RPMI7951 (cell line): ENCODE measurements at regions not wholly inside any gene's neighbourhood (a gene's known extent, or its start where the extent isn't known, plus 50 kb on each side); places are given as distances from the start of the nearest gene placed in this dataset.
A peak's percentile ranks its signal among the peaks of the same experiment; 100 is the strongest.

Source experiments
- DNase-seq: peaks from one replicate; pipeline ENCODE4 v3.0.0-alpha.2; 2012; ENCODE audit warnings: low read depth

- peak; percentile 45 for DNase-seq
Observed at GRCh38 chr2:238561230-238561629, 134.5 kb downstream of the ASB1 start.

GRCh38 chr2:238562446-238562845 lies 135.7 kb downstream of the ASB1 start:
- no peak for DNase-seq

GRCh38 chr2:238563551-238563950 lies 136.8 kb downstream of the ASB1 start:
- no peak for DNase-seq

GRCh38 chr2:238564286-238564920 lies 137.7 kb downstream of the ASB1 start:
- DNase-seq = no peak

GRCh38 chr2:238565031-238565430 lies 138.3 kb downstream of the ASB1 start:
- no peak for DNase-seq

- DNase-seq = no peak
Observed at GRCh38 chr2:238566001-238566645, 139.4 kb downstream of the ASB1 start.

- no peak for DNase-seq
Observed at GRCh38 chr2:238567067-238567855, 140.5 kb downstream of the ASB1 start.

- DNase-seq = no peak
Observed at GRCh38 chr2:238567996-238568395, 141.3 kb downstream of the ASB1 start.

- DNase-seq = no peak
Observed at GRCh38 chr2:238568455-238569440, 142.0 kb downstream of the ASB1 start.

GRCh38 chr2:238569507-238570195 lies 142.9 kb downstream of the ASB1 start:
- no peak for DNase-seq

GRCh38 chr2:238570391-238570790 lies 143.7 kb downstream of the ASB1 start:
- peak; percentile 24 for DNase-seq

- DNase-seq = no peak
Observed at GRCh38 chr2:238570926-238571325, 144.2 kb downstream of the ASB1 start.

GRCh38 chr2:238571661-238572372 lies 145.1 kb downstream of the ASB1 start:
- DNase-seq = no peak

- DNase-seq = no peak
Observed at GRCh38 chr2:238573065-238573778, 146.5 kb downstream of the ASB1 start.

GRCh38 chr2:238573916-238574315 lies 147.2 kb downstream of the ASB1 start:
- DNase-seq = no peak

- no peak for DNase-seq
Observed at GRCh38 chr2:238574490-238575271, 148.0 kb downstream of the ASB1 start.

- DNase-seq = no peak
Observed at GRCh38 chr2:238576674-238577073, 149.9 kb downstream of the ASB1 start.

- no peak for DNase-seq
Observed at GRCh38 chr2:238578256-238578655, 151.5 kb downstream of the ASB1 start.

- DNase-seq = no peak
Observed at GRCh38 chr2:238580486-238580885, 153.8 kb downstream of the ASB1 start.
